ENCODE measurements at regions not wholly inside any gene's neighbourhood (a gene's known extent, or its start where the extent isn't known, plus 50 kb on each side); places are given as distances from the start of the nearest gene placed in this dataset.

DNA sequence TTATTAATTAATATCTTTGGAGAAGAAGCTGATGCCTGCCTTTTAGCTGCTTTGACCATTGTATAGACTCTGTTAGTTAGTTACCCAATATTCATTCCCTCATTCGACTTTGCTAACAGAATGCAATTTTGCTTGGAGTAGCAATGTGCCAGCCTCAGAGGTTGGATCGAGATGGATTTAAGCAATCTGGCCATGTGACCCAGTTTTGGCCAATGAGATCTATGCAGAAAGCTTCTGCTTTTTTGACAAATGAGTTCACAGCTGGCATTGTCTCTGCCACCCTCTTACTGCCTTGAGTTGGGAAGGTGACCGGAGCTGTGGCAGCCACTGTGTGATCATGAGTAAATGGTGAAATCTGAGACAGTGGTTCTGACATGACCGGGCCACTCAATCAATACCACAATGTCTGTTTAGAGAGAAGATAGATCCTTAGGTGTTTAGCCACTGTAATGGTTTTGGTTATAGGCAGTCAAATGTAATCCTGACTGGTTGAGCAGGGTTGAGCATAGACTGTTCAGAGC, 74.9 kb upstream of the MED13L start:
- no peak overlapping the region for H3K4me2 ChIP-seq (ENCODE audit: low read depth, low read length)

GRCh38 chr12:116353958-116354357, 76.5 kb upstream of the MED13L start:
- POLR2A ChIA-PET, result no interaction called here
- H2AFZ ChIP-seq (ENCODE audit: low read length), result no peak overlapping the region
- intact Hi-C loops (cut with micrococcal nuclease; ENCODE audit: unreplicated experiment), result no loop called here
- no peaks in the 10 kb centered on the region for H3K9me3 ChIP-seq (ENCODE audit: low read length)
- H3K36me3 ChIP-seq (replicated peaks in 1 of 2; ENCODE audit: control insufficient read depth in 1 of 2, insufficient read depth in 2 of 2, low read length in 2 of 2), result no peaks in the 10 kb centered on the region
- no TSS peak for BruUV-seq (replicated peaks)
- no peak for FAIRE-seq
- WGBS (ENCODE audit: low lambda C conversion rate), result 27% methylated on average over 2 of the region's 2 CpGs
- no peak overlapping the region for H3K4me3 ChIP-seq (replicated peaks in 1 of 3; ENCODE audit: insufficient read depth in 1 of 3, low read depth in 2 of 3, low read length in 3 of 3)
- no peaks in the 10 kb centered on the region; a peak in 1 of 5 replicates for H3K27me3 ChIP-seq (ENCODE audit: control insufficient read depth in 1 of 2, insufficient read depth in 2 of 2, low read length in 2 of 2)
- in situ Hi-C loops (cut with HindIII; ENCODE audit: extremely low pct_ligation_motif_present, low pct_unique_long_range_greater_than_20kb), result no loop called here
- CTCF ChIA-PET (ENCODE audit: low intra/inter-chr PET ratio, low total read pairs), result no interaction called here
- no peak for DNase-seq (ENCODE audit: low spot score)
- TF ChIP-seq MAFK (conservative IDR thresholded peaks at IDR 0.05 in 1 of 2, IDR thresholded peaks at IDR 0.05 in 1 of 2; ENCODE audit: low read length in 2 of 2) (no peak), IKZF4 (CRISPR knock-in tag; IDR thresholded peaks at IDR 0.05; ENCODE audit: borderline replicate concordance, low read depth, not compliant biosample characterization) (no peak), EEA1 (CRISPR knock-in tag; IDR thresholded peaks at IDR 0.05; ENCODE audit: borderline replicate concordance) (no peak), NAIF1 (CRISPR knock-in tag; IDR thresholded peaks at IDR 0.05; ENCODE audit: borderline replicate concordance) (no peak), HNF1A (IDR thresholded peaks at IDR 0.05; ENCODE audit: low read depth) (no peak), HNF1A (CRISPR knock-in tag; IDR thresholded peaks at IDR 0.05; ENCODE audit: borderline replicate concordance) (no peak), ZNF776 (CRISPR knock-in tag; IDR thresholded peaks at IDR 0.05) (no peak), CEBPB (IDR thresholded peaks at IDR 0.05; ENCODE audit: borderline replicate concordance, low read depth, low read length) (no peak)
- TF ChIP-seq, protein P1, sequence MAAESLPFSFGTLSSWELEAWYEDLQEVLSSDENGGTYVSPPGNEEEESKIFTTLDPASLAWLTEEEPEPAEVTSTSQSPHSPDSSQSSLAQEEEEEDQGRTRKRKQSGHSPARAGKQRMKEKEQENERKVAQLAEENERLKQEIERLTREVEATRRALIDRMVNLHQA (CRISPR knock-in tag; IDR thresholded peaks at IDR 0.05), result no peak
- H3K79me2 ChIP-seq (ENCODE audit: insufficient read depth, low read length), result no peaks in the 10 kb centered on the region
- no peaks in the 10 kb centered on the region for H4K20me1 ChIP-seq (ENCODE audit: insufficient read depth, low read length)
- peaks cover 18% of the 10 kb centered on the region for H3K4me1 ChIP-seq (ENCODE audit: insufficient read depth, low read length)
- H3K9ac ChIP-seq (ENCODE audit: insufficient read depth, low read depth, low read length), result no peak overlapping the region
- H3K27ac ChIP-seq (ENCODE audit: extremely low read length, insufficient read depth, low read length), result no peak overlapping the region
- no peak overlapping the region for H3K4me2 ChIP-seq (ENCODE audit: low read depth, low read length)
- ATAC-seq, result no peak

More for the DNA sequence above, 74.9 kb upstream of the MED13L start:
- Histone ChIP-seq H3K4me3 (replicated peaks in 1 of 3; ENCODE audit: insufficient read depth in 1 of 3, low read depth in 2 of 3, low read length in 3 of 3) (no peak overlapping the region), H3K9ac (ENCODE audit: insufficient read depth, low read depth, low read length) (no peak overlapping the region), H3K9me3 (ENCODE audit: low read length) (no peaks in the 10 kb centered on the region), H3K79me2 (ENCODE audit: insufficient read depth, low read length) (no peaks in the 10 kb centered on the region), H3K4me1 (ENCODE audit: insufficient read depth, low read length) (peaks cover 9% of the 10 kb centered on the region; the same call in 1 of the 2 replicates), H2AFZ (ENCODE audit: low read length) (no peak overlapping the region), H3K27me3 (ENCODE audit: control insufficient read depth in 1 of 2, insufficient read depth in 2 of 2, low read length in 2 of 2) (no peaks in the 10 kb centered on the region; a peak in 1 of 5 replicates), H3K36me3 (replicated peaks in 1 of 2; ENCODE audit: control insufficient read depth in 1 of 2, insufficient read depth in 2 of 2, low read length in 2 of 2) (no peaks in the 10 kb centered on the region), H3K27ac (ENCODE audit: extremely low read length, insufficient read depth, low read length) (no peak overlapping the region), H4K20me1 (ENCODE audit: insufficient read depth, low read length) (no peaks in the 10 kb centered on the region)
- in situ Hi-C loops (cut with HindIII; ENCODE audit: extremely low pct_ligation_motif_present, low pct_unique_long_range_greater_than_20kb), result no loop called here
- FAIRE-seq (no peak), DNase-seq (ENCODE audit: low spot score) (no peak), ATAC-seq (no peak)
- no TSS peak for BruUV-seq (replicated peaks)
- WGBS (ENCODE audit: low lambda C conversion rate), result 90% methylated on average over 2 of the region's 4 CpGs
- intact Hi-C loops (cut with micrococcal nuclease; ENCODE audit: unreplicated experiment), result no loop called here
- ChIA-PET CTCF (ENCODE audit: low intra/inter-chr PET ratio, low total read pairs) (no interaction called here), POLR2A (no interaction called here)
- TF ChIP-seq ZNF296 (CRISPR knock-in tag; conservative IDR thresholded peaks at IDR 0.05), result no peak
- no peak for TF ChIP-seq MYC (CRISPR knock-in tag; IDR thresholded peaks at IDR 0.05; ENCODE audit: borderline replicate concordance)
- TF ChIP-seq, protein P2, sequence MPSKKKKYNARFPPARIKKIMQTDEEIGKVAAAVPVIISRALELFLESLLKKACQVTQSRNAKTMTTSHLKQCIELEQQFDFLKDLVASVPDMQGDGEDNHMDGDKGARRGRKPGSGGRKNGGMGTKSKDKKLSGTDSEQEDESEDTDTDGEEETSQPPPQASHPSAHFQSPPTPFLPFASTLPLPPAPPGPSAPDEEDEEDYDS (CRISPR knock-in tag; IDR thresholded peaks at IDR 0.05), result no peak
- no peak for TF ChIP-seq ERF (CRISPR knock-in tag; IDR thresholded peaks at IDR 0.05)
- TF ChIP-seq ZBTB21 (CRISPR knock-in tag; IDR thresholded peaks at IDR 0.05), result no peak
- no peak for TF ChIP-seq NFE2L1 (CRISPR knock-in tag; IDR thresholded peaks at IDR 0.05; ENCODE audit: borderline replicate concordance)
- TF ChIP-seq ZNF121 (CRISPR knock-in tag; IDR thresholded peaks at IDR 0.05), result no peak
